DMS 273 treated with DMSO at 0.1 percent for 48 hours (cell line): ENCODE measurements at regions not wholly inside any gene's neighbourhood (a gene's known extent, or its start where the extent isn't known, plus 50 kb on each side); places are given as distances from the start of the nearest gene placed in this dataset.
"Not testable (repeated sequence)": the region's sequence is repeated elsewhere in the genome, so short reads cannot be mapped to it uniquely, and the experiment has no call there.

Source experiments
- DNase-seq: peaks from one replicate; lab custom pipeline; 2025; lab: John Stamatoyannopoulos, UW

DNA sequence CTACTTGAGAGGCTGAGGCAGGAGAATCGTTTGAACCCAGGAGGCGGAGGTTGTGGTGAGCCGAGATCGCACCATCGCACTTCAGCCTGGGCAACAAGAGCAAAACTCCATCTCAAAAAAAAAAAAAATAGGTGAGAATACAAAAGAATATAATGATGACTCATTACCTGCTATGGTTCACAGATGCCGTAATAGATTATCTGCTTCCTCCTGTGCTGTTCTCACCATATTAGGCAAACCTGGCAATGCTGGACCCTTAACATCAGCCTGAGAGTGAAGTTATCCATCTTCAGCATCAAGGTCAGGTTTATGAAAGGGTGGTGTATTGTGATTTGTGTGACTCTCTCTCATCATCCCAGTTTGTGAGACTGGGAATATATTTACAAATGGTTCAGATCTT is 271.3 kb upstream of the CPHXL start:
- no peak for DNase-seq

- no peak for DNase-seq
Observed at GRCh38 chr16:76007645-76008044, 269.6 kb upstream of the CNTNAP4 start.

DNA sequence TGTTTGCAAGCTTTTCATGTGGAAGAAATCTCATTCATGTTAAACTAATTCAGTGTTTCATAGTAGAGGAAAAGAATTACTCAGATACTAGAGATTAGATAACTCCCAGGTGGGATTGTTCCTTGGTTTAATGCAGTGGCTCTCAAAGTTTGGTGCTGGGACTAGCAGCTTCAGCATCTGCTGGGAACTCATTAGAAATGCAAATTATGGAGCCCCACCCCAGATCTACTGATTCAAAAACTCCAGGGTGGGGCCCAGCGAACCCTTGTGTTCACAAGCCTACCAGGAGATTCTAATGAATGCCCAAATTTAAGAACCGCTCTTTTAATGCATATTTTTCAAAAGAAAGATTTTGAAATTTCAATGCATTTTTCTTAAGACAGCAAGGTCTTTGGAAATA is 253.4 kb upstream of the CNTNAP4 start:
- DNase-seq: no peak

- DNase-seq: no peak
Observed at GRCh38 chr16:76035689-76036088, 241.5 kb upstream of the CNTNAP4 start.

DNA sequence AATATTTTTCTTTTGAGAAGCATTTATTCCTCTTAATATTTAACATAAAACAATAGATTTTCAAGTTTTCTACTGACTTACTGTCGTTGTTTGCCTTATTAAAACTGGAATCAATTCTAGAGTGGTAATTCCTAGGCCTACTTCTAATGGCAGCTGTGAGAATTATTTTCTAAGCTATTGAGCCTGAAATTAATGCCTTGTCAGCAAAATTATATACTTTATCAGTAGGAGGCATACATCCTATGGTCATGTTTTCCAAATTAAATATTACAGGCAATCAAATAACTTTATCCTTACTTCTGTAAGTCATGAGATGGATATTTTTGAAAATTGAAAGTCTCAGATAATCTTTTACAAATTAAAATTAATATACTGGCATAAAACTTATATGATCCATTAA is 239.1 kb upstream of the CNTNAP4 start:
- DNase-seq: no peak

DNA sequence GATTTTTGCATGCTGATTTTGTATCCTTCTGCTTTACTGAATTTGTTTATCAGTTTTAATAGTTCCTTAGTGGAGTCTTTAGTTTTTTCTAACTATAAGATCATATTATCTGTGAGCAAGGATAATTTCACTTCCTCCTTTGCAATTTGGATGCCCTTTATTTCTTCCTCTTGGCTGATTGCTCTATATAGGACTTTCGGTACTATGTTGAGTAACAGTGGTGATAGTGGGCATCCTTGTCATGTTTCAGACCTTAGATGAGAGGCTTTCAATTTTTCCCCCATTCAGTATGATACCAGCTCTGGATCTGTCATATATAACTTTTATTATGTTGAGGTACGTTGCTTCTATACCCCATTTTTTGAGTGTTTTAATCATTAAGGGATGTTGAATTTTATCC is 224.5 kb upstream of the CNTNAP4 start:
- no peak for DNase-seq

- DNase-seq: no peak
Observed at GRCh38 chr16:76059186-76059585, 218.0 kb upstream of the CNTNAP4 start.

DNA sequence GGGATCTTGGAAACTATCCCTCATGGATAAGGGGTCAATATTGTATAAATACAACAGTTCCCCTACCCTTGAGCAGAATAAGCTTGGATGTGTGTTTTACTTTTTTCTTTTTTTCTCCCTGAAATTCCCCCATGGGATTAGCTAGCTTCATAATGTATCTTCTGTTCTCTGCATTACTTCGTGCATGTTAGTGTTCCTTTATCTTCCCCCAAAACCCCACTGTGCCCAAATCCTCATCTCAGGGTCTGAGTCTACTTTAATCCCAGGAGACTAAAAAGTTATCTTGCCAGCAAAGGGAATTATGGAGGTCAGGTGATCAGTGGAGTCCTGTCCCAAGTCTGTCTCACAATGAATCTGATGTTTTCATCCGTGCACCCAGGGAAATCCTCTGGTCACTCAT is 217.5 kb upstream of the CNTNAP4 start:
- no peak for DNase-seq

GRCh38 chr16:76071690-76072089 is 205.5 kb upstream of the CNTNAP4 start:
- DNase-seq: no peak

DNA sequence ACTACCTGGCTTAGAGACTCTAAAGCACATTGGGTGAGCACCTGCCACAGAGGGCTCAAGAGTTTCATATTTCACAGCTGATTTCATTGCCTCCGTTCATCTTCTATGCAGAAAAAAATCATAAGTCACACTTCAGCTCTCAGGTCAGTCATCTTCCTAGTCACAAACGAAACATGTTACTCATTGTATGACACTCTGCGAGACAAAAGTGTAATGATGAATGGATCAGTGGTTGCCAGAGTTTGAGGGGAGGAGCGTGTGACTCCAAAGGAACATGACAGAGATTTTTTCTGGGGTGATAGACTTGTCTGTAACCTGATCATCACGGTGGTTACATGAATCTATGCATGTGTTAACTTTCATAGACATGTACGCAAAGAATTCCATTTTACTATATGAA is 195.2 kb upstream of the CNTNAP4 start:
- DNase-seq: no peak

DNA sequence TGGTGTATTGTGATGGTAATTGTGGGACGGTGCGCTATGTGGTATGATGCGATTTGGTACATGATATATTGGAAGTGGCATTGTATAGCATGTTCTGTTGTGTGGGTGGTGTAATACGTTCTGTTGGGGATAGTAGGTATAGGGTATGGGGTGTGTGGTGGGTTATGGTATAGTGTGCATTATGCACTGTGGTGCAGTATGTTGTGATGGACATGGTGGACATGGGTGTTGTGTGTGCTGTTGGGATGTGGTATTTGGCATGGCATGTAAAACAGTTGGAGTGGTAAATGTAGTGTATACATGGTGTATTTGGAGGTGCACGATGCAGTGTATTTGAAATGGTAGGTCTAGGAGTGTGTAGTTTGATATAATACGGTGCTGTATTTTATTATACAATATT is 170.6 kb upstream of the CNTNAP4 start:
- no peak for DNase-seq

DNA sequence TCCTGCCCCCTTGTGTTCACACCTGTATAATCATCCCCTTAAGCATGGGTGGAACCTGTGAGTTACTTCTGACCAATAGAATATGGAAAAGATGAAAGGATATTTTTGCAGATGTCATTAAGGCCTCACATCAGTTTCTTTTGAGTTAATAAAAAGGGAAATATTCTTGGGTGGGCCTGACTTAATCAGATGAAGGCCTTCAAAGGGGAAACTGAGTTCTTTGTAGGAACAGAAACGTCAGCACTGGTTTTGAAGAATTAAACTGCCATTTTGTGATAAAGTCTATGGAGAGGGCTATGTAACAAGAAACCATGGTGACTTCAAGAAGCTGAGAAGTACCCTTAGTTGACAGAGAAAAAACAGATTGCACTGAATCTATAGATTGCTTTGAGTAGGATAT is 168.7 kb upstream of the CNTNAP4 start:
- no peak for DNase-seq

- peak; percentile 77 for DNase-seq
Observed at GRCh38 chr16:76114681-76115080, 162.5 kb upstream of the CNTNAP4 start.

DNA sequence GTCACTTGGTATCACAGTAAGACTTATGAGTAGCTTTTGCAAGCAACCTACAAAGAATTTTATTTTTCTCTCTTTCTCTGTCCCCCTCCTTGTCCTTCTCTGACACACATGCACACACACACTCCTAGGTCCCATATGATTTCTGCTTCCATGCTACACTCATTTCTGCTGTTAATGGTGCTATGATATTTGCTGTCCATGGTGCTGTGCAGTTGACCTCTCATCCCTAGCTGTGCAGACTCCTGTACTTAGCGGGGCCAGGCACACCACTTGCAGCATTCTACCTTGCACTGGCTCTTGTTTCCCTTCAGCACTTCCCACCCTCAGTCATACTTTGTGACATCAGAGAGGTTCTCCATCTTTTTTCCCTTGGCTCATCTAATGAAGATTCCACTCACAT is 158.9 kb upstream of the CNTNAP4 start:
- DNase-seq: no peak

DNA sequence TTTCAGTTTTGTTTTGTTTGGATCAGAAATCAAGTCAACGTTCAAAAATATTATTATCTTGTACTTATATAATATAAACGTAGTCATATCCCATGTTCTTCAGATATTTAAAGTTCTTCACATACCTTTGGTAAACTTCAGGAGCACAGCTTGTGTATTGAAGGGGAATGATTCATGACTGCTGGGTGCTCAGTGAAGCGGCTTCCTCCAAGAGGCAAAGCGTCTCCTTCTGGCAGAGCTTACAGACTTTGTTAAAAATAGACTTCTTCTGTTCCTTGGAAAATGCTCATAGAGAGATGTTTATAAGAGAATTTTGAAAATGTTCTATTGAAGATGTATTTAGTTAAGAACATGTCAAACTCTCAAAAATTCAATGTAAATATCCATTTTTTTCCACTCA is 155.6 kb upstream of the CNTNAP4 start:
- no peak for DNase-seq

DNA sequence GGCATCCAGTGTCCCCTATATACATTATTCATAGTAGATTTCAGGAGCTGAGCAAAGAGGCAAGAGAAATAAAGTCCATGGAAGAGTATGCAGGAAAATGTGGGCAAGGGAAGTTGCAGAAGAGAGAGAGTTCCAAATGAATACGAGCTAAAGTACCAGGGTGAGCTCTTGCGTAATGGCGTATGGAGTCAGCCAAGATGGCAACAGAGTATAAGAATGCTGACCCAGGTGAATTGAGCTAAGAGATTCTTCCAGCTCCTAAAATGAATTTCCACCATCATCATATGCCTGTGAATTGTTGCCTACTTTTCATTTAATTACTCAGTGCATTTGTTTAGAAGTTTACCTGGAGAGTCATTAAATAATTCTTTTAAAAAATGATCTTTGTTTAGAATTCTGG is 153.2 kb upstream of the CNTNAP4 start:
- DNase-seq: no peak

- no peak for DNase-seq
Observed at GRCh38 chr16:76125871-76126270, 151.3 kb upstream of the CNTNAP4 start.

- DNase-seq: not testable (repeated sequence)
Observed at GRCh38 chr16:76138056-76138455, 139.1 kb upstream of the CNTNAP4 start.

DNA sequence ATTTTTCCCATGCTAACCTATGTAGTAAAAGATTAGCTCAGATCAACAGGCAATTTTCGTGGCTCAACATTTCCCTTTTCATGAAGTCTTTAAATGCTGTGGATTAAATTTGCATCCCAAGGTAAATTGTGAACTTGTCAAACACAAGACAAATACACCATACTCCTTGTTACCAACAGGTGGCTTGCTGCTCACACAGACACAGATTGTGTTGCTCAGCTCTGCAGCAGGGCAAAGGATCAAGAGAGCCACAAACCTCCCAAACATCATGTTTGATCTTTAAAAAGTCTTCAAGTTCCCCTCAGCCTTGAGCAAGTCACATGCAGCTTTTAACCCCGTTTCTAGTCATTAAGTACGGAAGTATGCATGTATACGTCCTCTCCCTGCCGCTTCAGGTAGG is 119.6 kb upstream of the CNTNAP4 start:
- DNase-seq: no peak

GRCh38 chr16:76162046-76162445 is 115.2 kb upstream of the CNTNAP4 start:
- no peak for DNase-seq

DNA sequence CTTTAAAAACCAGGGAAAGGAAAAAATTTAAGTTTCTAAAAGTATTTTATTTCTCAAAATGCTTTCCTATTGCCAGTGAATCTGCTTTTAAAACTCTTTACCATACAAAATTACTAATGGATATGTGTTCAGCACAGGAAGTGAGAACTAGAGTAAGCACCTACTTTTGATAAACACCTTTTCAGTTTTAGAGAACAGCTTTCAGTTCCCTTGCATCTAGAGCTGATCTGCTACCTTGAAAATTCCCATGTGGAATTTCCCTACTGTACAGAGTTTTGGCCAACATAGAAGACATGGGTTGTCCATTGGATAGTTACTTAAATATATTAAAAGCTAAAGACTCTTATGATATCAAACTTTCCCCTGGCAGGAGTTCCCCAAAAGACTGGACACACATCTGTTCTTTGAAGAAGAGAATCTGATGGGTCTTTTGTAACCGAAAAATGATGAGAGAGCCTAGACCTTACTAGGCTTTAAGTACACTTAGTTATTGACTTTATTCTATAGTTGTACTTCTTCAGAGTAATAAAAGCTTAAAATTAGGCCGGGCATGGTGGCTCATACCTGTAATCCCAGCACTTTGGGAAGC is 112.1 kb upstream of the CNTNAP4 start:
- DNase-seq: no peak

GRCh38 chr16:76175718-76176117 is 101.5 kb upstream of the CNTNAP4 start:
- no peak for DNase-seq

GRCh38 chr16:76176153-76176552 is 101.0 kb upstream of the CNTNAP4 start:
- no peak for DNase-seq

DNA sequence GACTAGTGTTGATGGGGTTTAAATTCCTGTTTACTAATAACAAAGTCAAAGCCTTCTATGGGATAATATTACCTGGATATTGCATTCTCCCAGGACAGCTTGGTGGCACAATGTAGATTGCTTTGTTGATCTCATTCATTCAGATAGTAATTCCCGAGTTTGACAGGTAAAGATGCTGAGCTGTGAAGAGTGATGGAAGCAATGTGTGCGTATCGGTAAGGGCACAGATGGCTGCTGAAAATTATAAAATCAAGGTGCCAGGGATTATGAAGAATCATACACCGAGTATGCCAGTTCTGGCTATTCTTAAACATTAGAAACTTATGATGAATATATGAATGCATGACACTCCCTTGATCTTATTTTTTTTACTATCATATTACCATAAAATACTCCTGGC is 100.6 kb upstream of the CNTNAP4 start:
- DNase-seq: no peak
